Posterior cingulate gyrus (tissue), 11 donors: ENCODE measurements at regions not wholly inside any gene's neighbourhood (a gene's known extent, or its start where the extent isn't known, plus 50 kb on each side); places are given as distances from the start of the nearest gene placed in this dataset.

Experiments
- DNase-seq, 10 donors: peaks; one replicate each; pipeline versions ENCODE4 v3.0.0 to v3.0.0-alpha.2; 2020 to 2021; ENCODE audit warnings: mixed read lengths in 3 of 10
- intact Hi-C: fragments of 100-400 bp; cut with DNase I; formaldehyde crosslinking; loops from one replicate; pipeline ENCODE4 v1.15.1; 2023

- DNase-seq = no peak
- intact Hi-C loops = no loop called here
These were observed 173.7 kb downstream of the FBXO15 start for GRCh38 chr18:73973972-73974371.

- intact Hi-C loops = no loop called here
- no peak for DNase-seq
These were observed 180.7 kb downstream of the FBXO15 start for GRCh38 chr18:73966954-73967353.

GRCh38 chr18:73962256-73962655 lies 185.4 kb downstream of the FBXO15 start:
- intact Hi-C loops = no loop called here

GRCh38 chr18:73961804-73962203 lies 185.8 kb downstream of the FBXO15 start:
- DNase-seq = no peak
- intact Hi-C loops = no loop called here

More at GRCh38 chr18:73962256-73962655, 185.4 kb downstream of the FBXO15 start:
- no peak for DNase-seq

- intact Hi-C loops = no loop called here
These were observed 188.3 kb downstream of the FBXO15 start for GRCh38 chr18:73959352-73959751.

GRCh38 chr18:73954268-73954667 lies 193.4 kb downstream of the FBXO15 start:
- intact Hi-C loops = no loop called here

More at GRCh38 chr18:73959352-73959751, 188.3 kb downstream of the FBXO15 start:
- DNase-seq = no peak

GRCh38 chr18:73952296-73952946 lies 195.2 kb downstream of the FBXO15 start:
- intact Hi-C loops = no loop called here
- DNase-seq = no peak

More at GRCh38 chr18:73954268-73954667, 193.4 kb downstream of the FBXO15 start:
- DNase-seq = no peak

- intact Hi-C loops = no loop called here
- no peak for DNase-seq
These were observed 197.4 kb downstream of the FBXO15 start for GRCh38 chr18:73950116-73950700.

GRCh38 chr18:73948497-73948896 lies 199.1 kb downstream of the FBXO15 start:
- intact Hi-C loops = no loop called here
- DNase-seq = no peak

- DNase-seq = no peak
- intact Hi-C loops = no loop called here
These were observed 199.6 kb downstream of the FBXO15 start for GRCh38 chr18:73948084-73948483.

- intact Hi-C loops = no loop called here
- peak in 2 of 10 donors; percentile 54 to 85 for DNase-seq
These were observed 200.3 kb downstream of the FBXO15 start for GRCh38 chr18:73947180-73947921.

GRCh38 chr18:73945130-73945792 lies 202.4 kb downstream of the FBXO15 start:
- DNase-seq = no peak
- intact Hi-C loops = no loop called here

GRCh38 chr18:73944715-73945114 lies 202.9 kb downstream of the FBXO15 start:
- intact Hi-C loops = no loop called here
- no peak for DNase-seq

GRCh38 chr18:73943763-73944162 lies 203.9 kb downstream of the FBXO15 start:
- peak in 2 of 10 donors; percentile 30 to 83 for DNase-seq
- intact Hi-C loops = no loop called here

GRCh38 chr18:73942956-73943355 lies 204.7 kb downstream of the FBXO15 start:
- DNase-seq = no peak

GRCh38 chr18:73942081-73942625 lies 205.5 kb downstream of the FBXO15 start:
- intact Hi-C loops = no loop called here
- peak in 1 of 10 donors; percentile 37 for DNase-seq

More at GRCh38 chr18:73942956-73943355, 204.7 kb downstream of the FBXO15 start:
- intact Hi-C loops = no loop called here

GRCh38 chr18:73940721-73941120 lies 206.9 kb downstream of the FBXO15 start:
- intact Hi-C loops = no loop called here
- peak in 2 of 10 donors; percentile 65 to 80 for DNase-seq

GRCh38 chr18:73939391-73939790 lies 208.2 kb downstream of the FBXO15 start:
- peak in 1 of 10 donors; percentile 66 for DNase-seq
- intact Hi-C loops = no loop called here

- no peak for DNase-seq
- intact Hi-C loops = no loop called here
These were observed 213.9 kb downstream of the FBXO15 start for GRCh38 chr18:73933685-73934084.

GRCh38 chr18:73932976-73933375 lies 214.7 kb downstream of the FBXO15 start:
- intact Hi-C loops = no loop called here
- no peak for DNase-seq

GRCh38 chr18:73927496-73927895 lies 220.1 kb downstream of the FBXO15 start:
- no peak for DNase-seq
- intact Hi-C loops = no loop called here
